GM12864 (cell line): ENCODE measurements at regions not wholly inside any gene's neighbourhood (a gene's known extent, or its start where the extent isn't known, plus 50 kb on each side); places are given as distances from the start of the nearest gene placed in this dataset.

Experiments
- DNase-seq: peaks from one replicate; pipeline ENCODE4 v3.0.0-alpha.2; 2011; ENCODE audit warnings: low read depth
- H3K4me3 ChIP-seq: 2 replicates; pipeline ENCODE4 v1.5.1; 2011; ENCODE audit warnings: mild to moderate bottlenecking, low read depth, low read length, control low read depth
- TF ChIP-seq, protein P1 (sequence below): IDR thresholded peaks from 2 replicates; pipeline ENCODE4 v1.5.1; 2011; ENCODE audit warnings: low read depth, mild to moderate bottlenecking, moderate library complexity, low read length, control low read depth, inconsistent platforms; ENCODE audit errors: missing control alignments

DNA sequence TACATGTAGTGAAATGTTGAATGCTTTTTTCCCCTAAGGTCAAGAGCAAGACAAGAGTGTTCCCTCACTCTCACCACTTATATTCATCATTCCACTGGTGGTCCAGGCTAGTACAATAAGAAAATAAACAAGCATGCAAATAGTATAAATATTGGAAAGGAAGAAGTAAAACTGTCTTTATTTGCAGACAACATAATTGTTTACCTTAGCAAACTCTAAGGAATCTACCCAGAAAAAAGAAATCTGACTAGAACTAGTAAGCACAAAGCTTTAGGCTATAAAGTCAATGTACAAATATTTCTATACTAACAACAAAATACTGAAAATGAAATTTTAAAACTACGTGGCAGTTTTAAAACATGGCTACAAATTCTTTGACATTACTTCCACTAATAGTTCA lies 101.7 kb downstream of the CYB561 start:
- no peak for DNase-seq
- no peak overlapping the region for H3K4me3 ChIP-seq
- TF ChIP-seq, protein P1, sequence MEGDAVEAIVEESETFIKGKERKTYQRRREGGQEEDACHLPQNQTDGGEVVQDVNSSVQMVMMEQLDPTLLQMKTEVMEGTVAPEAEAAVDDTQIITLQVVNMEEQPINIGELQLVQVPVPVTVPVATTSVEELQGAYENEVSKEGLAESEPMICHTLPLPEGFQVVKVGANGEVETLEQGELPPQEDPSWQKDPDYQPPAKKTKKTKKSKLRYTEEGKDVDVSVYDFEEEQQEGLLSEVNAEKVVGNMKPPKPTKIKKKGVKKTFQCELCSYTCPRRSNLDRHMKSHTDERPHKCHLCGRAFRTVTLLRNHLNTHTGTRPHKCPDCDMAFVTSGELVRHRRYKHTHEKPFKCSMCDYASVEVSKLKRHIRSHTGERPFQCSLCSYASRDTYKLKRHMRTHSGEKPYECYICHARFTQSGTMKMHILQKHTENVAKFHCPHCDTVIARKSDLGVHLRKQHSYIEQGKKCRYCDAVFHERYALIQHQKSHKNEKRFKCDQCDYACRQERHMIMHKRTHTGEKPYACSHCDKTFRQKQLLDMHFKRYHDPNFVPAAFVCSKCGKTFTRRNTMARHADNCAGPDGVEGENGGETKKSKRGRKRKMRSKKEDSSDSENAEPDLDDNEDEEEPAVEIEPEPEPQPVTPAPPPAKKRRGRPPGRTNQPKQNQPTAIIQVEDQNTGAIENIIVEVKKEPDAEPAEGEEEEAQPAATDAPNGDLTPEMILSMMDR: no peak

DNA sequence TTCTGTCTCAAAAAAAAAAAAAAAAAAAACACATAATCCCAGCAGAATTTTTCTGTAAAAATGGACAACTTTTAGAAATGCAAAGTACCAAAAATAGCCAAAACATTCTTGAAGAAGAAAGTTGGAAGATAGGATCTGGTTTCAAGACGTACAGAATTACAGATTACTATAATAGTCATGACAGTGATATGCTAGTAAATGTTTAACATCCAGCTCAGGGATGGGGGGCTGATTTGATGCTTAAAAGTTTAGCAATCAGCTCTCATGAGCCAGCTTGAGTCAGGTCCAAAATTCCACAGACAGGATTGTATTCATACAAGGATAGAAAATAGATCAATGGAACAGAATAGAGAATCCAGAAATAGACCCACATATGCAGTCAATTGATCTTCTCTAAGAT lies 100.5 kb downstream of the CYB561 start:
- TF ChIP-seq, protein P1: no peak
- DNase-seq: no peak
- H3K4me3 ChIP-seq: no peak overlapping the region

DNA sequence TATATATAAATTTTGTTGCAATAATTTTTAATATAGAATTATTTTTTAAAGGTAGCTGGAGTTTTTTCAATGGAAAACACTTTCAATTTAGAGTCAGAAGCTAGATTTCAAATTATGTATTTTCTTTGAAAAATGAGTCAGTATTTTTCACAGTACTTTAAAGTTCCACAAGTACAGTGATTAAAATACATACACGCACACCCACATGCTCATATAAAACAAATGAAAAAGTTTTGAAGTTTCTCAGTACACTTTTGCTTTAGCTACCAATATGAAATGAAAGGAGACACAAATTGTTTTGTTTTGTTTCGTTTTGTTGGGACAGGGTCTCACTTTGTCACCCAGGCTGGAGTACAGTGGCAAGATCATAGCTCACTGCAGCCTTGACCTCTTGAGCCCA lies 98.6 kb downstream of the CYB561 start:
- no peak for DNase-seq
- no peak overlapping the region for H3K4me3 ChIP-seq
- TF ChIP-seq, protein P1: no peak

DNA sequence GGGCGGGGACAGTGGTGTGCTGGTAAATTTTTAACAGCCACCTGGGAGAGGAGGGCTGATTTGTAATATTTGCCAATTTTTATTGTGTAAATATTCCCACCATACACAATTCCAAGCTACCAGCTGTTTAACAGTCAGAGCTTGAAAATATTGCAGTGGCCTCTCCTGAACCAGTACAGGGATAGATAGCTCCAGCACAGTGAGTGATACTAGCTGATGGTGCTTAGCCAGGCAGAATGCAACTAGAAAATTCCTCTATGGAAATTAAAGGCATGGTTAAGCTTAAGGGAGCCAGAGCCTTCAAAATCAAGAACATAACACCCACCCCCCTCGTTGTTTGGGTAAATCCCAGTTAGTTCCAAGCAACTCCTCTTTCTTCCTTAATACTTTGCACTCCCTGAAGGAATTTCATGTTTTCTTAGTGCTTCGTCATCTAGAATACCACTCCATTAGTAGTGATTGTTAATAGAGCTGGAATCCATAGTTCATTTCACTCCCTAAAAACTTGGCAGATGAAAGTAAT lies 96.6 kb downstream of the CYB561 start:
- TF ChIP-seq, protein P1: no peak
- no peak for DNase-seq
- H3K4me3 ChIP-seq: no peak overlapping the region

DNA sequence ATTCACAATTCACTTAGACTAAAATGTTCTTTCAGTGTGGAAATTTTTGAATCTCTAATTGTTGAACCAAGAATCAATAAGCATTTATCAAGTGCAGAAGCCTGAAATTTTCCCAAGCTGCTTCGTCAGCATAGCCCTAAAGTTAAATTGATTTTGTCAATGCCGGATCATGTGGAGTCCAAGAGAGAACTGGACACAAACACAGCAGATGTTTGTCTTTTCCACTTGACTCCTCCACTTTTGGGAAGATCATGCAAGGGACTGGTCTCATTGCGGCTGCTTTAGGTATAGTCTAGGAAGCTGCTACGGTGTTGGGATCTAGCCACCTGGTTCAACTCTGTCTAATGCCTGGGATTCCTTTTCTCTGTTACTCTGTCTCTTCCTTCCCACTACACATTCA lies 95.7 kb downstream of the CYB561 start:
- no peak overlapping the region for H3K4me3 ChIP-seq
- TF ChIP-seq, protein P1: no peak
- DNase-seq: no peak

DNA sequence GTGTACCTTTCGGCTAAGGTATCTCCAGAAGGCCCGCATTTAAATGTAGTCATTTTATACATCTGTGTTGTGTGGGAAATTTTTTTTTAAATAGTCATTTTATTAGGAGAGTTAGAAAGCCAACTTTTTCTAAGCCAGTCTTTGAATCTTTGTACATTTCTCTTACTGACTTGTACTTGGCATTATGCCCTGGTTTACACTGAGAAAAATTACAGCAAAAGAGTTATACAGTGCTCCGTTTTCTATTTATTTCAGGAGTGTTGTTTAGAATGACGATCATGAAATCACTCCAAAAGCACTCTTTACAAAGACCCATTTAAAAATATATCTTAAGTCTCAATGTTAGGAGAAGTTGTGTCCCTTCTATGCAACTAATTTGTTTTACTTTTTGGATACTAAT lies 91.8 kb downstream of the CYB561 start:
- TF ChIP-seq, protein P1: no peak
- DNase-seq: no peak

DNA sequence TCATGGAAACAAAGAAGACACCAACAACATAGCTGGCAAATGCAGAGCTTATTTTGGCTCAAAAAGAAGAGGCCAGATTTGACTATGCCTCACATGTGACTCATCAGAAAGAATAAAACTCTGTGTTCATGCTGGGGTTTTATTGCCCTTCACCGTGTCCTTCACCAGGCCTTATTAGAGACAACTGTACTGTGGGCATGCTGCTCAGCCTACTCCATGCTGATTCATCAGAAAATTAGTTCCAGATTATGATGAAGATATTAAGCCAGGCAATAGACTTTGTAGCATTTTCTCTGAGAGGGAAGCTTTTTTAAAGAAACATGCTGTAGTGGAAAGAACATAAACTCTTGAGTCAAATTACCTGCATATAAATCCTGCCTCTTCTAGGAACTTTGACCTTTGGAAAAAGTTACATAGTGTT lies 89.8 kb downstream of the CYB561 start:
- DNase-seq: no peak
- TF ChIP-seq, protein P1: no peak
- H3K4me3 ChIP-seq: no peak overlapping the region

More for the DNA sequence above, 91.8 kb downstream of the CYB561 start:
- no peak overlapping the region for H3K4me3 ChIP-seq
